ENCODE measurements at regions not wholly inside any gene's neighbourhood (a gene's known extent, or its start where the extent isn't known, plus 50 kb on each side); places are given as distances from the start of the nearest gene placed in this dataset.
"Not testable (repeated sequence)": the region's sequence is repeated elsewhere in the genome, so short reads cannot be mapped to it uniquely, and the experiment has no call there.

DNA sequence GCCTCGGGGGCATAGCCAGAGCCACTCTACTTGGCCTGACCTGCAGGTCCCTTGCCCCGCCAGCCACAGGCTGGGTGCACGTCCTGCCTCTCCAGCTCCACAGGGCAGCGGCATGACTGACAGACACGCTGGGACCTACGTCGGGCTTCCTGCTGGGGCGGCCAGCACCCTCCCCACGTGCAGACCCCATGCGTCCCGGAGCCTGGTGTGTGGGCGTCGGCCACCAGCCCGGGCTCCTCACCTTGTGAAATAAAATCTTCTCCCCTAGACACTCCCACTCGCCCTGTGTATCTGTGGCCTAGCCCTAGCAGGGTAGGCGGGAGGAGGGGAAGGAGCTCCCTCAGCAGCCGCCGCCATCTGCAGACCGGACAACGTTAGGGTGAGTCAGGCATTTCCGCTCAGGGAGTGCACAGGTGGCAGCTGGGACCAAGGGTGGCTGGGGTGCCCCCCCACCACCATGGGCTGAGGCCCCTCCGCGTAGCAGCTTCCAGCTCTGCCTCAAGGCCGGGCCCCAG, 119.5 kb downstream of the IGLL1 start:
- DNase-seq (ENCODE audit: low spot score): not testable (repeated sequence)

DNA sequence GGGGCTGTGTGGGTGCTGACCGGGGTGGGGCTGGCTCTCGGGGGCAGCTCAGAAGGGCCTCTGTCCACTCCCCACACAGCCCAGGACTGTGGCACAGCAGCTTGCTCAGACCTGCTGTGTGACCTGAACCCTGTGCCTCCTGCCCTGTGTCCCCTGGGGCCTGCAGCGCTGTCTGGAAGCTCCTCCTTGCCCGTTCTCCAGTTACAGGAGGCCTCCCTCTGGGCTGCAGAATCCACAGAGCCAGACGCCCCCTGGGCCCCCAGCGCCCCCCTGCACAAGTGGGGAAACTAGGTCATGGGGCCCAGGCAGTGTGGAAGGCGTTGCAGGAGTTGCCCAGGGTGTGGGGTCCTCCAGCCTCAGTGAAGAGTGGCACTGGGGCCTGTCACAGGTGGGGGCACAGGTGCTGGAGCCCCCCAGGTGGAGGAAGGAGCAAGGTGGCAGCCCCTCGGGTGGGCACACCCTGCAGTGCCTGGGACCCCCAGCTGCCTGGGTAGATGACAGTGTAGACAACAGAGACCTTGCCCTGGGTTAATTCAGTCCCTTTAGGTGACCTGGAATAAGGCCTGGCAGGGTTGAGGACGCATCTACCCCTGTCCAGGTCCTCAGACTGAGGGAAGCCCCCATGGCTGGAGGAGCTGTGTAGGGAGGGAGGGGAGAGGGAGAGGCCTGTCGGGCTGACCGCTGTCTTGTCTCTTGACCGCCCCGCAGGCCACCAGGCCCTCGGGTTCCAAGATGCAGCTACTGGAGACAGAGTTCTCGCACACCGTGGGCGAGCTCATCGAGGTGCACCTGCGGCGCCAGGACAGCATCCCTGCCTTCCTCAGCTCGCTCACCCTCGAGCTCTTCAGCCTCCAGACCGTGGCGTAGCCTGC, 120.2 kb downstream of the IGLL1 start:
- DNase-seq (ENCODE audit: low spot score): not testable (repeated sequence)

DNA sequence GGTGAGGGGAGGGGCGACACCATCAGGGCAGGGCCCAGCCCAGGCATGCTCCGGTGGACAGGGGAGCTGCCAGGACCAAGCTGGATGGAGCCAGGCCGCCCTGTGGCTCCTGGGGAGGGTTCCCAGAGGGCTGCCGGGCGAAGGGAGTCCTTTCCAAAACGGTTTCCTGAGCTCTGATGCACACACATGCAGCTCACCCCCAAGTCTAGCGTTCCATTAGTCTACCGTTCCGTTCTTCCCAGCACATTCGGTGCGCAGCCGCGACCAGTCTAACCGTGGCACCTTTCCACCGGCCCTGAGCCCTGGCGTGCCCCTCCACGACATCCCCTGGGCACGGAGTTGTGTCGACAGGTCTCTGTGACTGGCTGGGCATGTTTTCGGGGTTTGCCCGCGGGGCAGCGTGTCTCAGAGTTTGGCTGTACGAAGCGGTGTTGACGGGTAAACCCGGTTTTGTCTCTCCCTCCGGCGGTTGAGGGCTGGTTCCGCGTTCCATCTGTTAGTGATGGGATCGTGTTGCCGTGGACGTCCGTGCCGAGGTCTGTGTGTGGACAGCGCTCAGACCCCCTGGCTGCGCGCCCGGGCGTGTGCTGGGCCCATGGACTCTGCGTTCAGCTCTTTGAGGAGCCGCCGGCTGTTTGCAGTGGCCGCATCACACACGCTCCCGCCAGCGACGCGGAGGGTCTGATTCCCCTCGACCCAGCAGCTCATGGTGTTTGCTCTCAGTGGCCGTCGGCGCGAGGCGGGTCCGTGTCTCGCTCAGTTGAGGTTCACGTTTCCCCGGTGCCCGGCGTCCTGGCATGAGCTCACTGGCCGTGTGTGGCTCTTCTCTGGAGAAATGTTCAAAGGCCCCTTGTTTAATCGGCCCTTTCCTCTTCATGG, 121.2 kb downstream of the IGLL1 start:
- DNase-seq (ENCODE audit: low spot score): no peak

DNA sequence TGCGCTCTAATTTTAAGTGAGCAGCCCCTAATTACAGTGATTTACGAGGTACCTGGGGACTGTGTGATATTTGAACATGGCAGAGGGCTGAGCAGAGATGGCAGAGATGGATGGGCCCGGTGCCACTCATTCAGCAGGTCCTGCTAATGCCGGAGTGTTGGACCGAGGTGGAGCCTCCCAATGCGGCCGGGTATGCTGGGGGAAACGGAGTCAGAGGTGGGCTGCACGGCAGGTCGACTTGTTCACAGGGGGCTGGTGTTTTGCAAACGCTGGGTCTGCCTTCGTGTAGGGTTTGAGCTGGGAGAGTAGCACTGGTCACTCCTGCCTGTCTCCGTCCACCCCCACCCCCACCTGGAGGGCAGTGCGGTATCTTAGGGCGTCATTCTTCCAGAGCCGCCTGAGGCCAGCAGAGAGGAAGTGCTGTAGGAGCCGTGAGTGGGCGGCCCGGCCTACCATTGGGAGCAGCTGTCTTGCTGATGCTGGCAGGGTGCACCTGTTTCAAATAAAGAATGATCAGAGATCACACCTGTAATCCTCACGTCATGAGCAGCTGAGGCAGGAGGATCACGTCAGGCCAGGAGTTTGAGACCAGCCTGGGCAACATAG, 122.6 kb downstream of the IGLL1 start:
- DNase-seq (ENCODE audit: low spot score): no peak

DNA sequence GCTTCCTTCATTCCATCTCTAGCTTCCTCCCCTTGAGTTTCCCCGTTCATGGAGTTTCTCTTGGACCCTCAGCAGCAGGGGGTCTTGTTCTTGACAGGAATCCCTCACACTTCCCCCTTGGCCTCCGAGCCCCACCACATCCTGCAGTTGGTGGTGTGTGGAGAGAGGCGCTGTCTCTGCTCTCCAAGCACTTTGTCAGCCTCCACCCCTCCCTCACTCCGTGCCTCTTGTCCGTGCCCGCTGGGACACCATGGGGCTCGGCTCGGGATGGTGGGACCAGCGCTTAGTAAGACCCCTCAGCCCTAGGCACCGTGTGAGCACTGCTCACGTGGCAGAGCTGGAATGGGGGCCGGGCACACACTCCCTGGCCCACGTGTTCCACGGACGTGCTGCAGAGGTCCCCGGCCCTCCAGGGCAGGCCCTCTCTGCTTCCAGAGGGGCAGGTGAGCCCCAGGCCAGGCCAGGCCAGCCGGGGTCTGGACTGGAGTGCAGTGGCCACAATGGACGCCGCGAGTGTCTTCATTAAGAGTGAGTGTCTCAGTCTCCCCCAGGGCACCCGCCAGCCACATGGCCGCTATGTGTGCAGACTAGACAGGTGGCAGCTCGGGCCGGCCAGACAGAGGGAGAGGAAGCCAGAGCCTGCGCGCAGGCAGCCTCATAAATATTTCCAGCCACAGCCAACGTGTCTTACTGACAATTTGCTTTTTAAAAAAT, 123.3 kb downstream of the IGLL1 start:
- not testable (repeated sequence) for DNase-seq (ENCODE audit: low spot score)

DNA sequence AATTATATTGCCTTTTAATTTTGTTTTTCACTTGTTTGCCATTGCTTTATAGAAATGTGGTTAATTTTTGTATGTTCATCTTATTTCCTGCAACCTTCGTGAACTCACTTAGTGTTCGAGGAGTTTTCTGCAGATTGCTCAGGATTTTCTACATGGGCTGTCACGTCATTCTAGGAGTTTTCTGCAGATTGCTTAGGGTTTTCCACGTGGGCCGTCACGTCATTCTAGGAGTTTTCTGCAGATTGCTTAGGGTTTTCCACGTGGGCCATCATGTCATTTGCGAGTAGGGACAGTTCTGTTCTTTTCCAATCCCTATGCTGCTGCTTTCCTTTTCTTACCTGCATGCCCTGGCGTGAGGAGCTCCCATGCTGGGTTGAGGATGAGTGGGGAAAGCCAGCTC, 125.7 kb downstream of the IGLL1 start:
- not testable (repeated sequence) for DNase-seq (ENCODE audit: low spot score)

DNA sequence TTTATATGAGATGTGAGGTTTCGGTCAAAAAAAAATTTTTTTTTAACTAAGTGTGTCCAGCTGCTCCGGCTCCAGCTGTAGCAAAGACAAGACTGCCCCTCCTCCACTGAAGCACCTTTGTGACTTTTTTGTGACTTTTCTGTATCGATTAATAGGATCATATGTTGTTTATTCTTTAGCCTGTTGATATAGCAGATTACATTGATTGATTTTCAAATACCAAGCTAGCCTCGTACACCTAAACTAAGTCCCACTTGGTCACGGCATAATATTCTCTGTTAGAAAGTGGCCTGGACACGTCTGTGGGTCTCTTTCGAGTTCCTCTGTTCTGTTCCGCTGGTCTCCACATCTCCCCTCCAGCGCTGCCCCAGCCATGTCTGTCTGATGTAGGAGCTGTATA, 126.8 kb downstream of the IGLL1 start:
- no peak for DNase-seq (ENCODE audit: low spot score)

DNA sequence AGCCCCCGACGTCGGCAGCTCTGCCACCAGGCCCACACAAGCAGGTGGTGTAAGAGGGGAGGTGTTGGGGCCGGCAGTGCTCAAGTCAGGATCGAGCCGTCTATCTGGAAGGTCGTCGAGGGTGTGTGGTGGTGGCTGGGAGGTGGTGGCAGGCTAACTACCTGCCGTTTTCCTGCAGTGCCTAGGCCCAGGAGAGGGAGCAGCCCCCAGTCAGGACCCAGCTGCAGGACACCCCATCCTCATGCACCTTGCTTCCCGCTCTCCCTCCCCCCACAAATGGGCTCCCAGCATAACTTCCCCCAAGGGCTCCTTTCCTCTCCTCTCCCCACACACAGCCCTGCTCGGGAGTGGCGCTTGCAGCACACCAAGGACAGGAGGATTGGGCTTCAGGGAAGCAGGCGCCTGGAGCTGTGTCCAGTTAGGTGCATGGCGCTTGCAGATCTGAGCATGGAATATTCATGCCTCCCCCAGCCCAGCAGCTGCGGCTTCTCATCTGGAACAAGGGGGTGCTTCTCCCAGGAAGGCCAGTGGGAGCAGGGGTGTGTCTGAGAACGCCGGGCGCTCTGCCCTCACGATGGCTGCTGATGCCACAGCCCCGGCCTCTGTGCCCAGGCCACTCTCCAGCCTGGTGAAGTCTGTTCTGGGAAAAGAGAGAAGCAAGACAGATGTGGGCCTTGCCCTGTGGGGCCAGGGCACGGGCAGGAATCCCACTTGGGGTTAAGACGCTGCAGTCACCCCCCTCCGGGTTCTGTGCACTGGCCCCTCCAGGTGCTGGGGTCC, 127.7 kb downstream of the IGLL1 start:
- no peak for DNase-seq (ENCODE audit: low spot score)

DNA sequence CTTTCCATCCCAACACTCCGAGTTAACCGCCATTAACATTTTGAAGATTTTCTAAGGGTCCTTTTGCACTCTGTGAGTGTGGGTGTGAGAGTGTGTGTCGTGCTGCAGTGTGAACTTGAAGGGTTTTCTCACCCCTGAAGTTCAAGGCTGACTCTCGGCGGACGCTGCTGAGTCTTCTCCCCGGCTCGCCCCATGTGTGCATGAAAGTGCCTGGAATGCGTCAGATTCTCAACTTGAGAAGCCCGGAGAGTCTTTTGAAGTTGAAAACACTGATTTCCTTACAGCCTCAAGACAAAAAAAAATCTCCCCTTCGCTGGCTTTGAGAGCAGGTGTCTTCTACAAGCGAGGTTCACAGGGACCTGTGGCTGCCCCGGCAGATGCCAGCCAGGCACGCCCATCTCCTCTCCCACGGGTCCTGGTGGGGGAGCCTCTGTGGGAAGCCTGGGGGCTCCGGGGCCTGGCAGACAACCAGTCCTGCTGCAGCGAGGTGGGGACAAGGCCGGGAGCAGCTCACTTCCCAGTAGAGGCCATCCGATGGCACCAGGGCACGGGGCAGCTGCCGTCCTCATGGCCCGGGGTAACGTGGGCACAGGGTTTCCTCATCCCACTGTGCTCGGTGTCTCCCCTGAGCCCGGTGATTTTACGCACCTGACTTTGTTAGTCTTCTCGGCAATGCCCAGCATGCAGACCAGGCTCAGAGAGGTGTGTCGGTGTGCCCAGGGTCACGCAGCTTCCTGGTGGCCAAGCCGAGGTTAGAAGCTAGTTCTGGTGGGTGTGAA, 128.4 kb downstream of the IGLL1 start:
- DNase-seq (ENCODE audit: low spot score): not testable (repeated sequence)

DNA sequence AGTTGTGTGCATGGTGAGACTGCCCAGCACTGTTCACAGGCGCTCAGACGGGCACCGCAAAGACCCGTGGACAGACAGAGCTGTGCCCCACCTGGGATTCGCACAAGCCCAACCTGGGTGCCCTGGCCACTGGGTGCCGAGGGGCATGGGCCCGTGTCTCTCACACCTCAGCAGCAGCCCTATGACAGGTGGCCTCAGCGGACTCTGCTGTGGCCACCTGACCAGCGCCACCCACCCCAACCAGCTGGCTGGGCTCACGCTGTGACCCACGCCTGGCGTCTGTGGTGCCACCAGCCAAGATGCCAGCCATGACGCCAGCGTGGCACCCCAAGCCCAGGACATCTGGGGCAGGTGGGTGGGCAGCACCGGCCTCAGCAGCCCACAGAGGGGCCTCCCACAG, 129.3 kb downstream of the IGLL1 start:
- DNase-seq (ENCODE audit: low spot score): not testable (repeated sequence)

DNA sequence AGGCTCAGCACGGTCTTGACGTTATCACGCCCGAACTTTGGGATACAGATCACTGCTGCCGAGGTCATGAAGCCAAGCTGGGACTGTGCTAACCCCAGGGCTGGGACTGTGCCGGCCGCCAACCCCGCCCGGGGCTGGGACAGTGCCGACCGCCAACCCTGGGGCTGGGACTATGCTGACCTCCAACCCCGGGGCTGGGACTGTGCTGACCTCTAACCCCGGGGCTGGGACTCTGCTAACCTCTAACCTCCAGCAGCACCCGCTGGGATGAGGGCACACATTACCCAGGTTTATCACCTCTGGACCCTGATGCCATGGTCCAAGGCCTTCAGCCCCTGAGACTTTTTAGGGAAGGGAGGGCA, 129.7 kb downstream of the IGLL1 start:
- no peak for DNase-seq (ENCODE audit: low spot score)

DNA sequence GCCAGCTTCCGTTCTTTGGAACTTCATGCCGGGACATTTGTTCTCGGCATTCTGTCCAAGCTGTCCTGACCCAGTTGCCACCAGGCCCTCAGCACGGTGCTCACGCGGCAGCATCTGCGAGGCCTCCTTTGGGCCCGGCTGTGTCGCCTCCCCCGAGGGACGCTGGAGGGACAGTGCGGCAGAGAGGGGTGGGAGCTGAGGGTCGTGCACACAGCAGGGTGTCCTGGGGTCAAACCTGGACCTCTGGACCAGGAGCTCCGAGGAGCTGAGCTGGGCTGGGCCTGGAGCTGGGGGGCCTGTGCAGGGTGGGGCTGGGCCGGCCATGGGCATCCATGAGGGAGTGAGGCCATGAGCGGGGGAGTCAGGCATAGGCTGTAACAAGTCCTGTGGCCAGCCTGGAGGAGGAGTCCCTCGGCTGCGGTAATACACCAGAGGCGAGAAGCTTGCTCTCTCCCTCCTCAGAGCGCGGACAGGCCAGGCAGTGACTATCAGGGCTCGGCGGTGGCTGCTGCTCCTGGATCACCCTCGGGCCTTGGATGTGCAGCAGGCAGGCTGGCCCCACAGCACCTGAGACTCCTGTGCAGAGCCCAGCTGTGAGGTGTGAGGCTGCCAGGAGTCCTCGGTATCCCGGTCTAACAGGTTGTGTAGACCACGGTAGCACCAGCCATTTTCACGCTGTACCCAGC, 130.2 kb downstream of the IGLL1 start:
- not testable (repeated sequence) for DNase-seq (ENCODE audit: low spot score)

DNA sequence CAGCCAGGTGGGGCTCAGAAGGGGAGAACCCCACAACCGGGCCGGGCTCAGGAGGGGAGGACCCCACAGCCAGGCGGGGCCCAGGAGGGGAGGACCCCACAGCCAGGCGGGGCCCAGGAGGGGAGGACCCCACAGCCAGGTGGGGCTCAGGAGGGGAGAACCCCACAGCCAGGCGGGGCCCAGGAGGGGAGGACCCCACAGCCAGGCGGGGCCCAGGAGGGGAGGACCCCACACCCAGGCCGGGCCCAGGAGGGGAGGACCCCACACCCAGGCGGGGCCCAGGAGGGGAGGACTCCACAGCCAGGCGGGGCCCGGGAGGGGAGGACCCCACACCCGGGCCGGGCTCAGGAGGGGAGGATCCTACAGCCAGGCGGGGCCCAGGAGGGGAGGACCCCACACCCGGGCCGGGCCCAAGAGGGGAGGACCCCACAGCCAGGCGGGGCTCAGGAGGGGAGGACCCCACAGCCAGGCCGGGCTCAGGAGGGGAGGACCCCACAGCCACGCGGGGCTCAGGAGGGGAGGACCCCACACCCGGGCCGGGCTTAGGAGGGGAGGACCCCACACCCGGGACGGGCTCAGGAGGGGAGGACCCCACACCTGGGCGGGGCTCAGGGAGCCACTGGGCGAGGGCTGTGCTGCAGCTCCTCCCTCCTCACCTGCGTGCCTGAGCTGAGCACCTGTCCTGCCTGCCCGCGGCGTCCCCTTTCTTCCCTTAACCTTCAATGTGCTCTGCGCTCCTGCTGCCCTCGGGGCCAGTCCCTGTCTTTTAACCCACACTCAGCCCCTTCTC, 131.4 kb downstream of the IGLL1 start:
- DNase-seq (ENCODE audit: low spot score): not testable (repeated sequence)

DNA sequence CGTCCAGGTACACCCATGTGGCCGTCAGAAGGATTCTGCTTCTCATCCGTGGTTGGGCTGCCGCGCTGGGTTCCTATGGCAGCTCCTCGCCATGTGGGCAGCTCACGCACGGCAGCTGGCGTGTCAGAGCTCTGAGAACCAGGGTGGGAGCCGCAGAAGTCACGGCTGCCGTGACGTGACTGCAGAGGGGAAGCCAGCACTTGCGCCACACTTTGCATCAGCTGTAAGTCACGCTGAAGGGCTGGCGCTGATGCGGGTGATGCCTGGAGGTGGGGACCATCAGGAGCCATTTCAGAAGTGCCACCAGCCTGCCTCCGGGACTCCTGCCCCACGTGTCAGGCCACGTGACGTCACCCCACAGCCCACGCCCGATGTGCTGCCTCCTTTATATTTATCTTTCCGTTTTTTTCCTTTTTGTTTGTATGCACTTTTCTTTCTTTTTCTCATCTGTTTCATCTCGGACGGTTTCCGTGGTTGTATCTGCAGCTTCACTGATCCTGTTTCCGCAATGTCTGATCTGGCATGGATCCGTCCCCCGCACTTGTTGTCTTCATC, 133.2 kb downstream of the IGLL1 start:
- no peak for DNase-seq (ENCODE audit: low spot score)

DNA sequence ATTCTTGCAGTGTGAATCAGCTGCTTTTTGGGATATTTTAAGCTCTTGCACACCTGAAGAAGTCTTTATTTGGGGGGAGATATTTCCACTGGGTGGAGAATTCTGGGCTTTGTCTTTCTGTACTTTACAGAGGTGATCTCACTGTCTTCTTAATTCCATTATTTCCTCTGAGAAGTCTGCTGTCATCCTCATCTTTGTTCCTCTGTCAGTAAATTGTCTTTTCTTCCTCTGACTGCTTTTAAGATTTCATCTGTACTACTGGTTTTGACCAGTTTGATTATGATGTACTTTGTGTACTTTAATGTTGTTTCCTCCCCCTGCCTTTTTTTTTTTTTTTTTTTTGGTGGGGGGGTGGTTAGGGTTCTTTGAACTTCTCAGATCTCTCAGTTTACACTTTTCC, 133.9 kb downstream of the IGLL1 start:
- DNase-seq (ENCODE audit: low spot score): not testable (repeated sequence)

DNA sequence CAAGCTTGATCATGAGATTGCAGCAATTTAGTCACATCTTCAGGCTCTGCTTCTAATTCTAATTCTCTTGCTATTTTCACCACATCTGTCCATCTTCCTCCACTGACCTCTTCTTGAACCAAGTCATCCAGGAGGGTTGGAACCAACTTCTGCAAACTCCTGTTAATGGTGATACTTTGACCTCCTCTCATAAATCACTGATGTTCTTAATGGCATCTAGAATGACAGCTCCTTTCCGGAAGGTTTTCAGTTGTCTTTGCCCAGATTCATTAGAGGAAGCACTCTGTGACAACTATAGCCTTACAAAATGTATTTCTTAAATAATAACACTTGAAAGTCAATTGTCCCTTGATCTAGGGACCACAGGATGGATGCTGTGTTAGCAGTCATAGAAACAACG, 136.2 kb downstream of the IGLL1 start:
- DNase-seq (ENCODE audit: low spot score): not testable (repeated sequence)

DNA sequence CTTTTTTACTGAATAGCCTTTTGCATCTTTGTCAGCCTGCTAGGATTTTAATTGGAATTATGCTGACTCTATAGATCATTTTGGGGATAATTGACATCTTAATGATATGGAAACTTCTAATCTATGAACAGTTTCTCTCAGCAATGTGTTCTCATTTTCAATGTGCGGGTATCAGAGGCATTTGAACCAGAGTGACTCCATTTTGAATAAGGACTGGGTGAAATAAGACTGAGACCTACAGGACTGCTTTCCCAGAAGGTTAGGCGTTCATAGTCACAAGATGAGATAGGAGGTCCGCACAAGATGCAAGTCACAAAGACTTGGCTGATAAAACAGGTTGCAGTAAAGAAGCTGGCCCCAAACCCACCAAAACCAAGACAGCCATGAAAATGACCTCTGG, 140.5 kb downstream of the IGLL1 start:
- DNase-seq (ENCODE audit: low spot score): not testable (repeated sequence)

DNA sequence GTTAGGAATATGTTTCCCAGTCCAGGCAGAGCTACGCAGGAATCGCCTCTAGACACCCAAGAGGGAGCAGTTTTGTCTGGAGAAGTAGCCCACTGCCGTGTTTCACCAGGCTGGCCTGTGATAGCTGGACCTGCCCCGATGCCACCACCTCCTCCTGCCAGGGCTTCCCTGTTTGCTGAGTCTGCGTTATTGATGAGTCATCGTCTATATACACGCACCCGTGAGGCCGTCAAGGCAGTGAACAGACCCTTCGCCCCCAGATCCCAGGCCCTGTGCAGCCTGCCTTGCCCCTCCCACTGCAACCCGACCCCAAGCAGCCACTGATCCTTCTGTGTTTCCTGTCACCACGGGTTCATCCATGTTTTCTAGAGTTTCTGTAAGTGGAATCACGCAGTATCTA, 141.9 kb downstream of the IGLL1 start:
- DNase-seq (ENCODE audit: low spot score): no peak

Measured in A172 (cell line).